ENCODE measurements at regions not wholly inside any gene's neighbourhood (a gene's known extent, or its start where the extent isn't known, plus 50 kb on each side); places are given as distances from the start of the nearest gene placed in this dataset.

DNA sequence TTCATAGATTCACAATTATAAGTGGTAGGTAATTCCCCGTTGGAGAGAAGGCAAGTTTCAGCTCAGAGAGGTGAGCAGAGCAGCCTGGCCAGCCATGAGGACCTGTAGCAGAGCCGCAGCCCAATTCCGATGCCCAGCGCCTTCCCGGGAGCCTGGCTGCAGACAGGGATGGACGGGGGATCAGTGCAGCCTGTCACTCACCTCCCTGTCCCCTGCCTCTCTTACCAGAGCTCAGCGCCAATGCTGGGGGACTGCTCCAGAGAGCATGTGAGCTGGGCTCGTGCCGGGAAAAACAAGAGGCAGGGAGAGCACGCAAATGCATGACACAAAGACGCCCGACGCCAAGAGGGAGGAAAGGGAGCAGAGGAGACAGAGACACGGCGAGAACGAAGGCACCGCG lies 231.9 kb downstream of the BCL11B start:
- no peak for DNase-seq

- DNase-seq = no peak
These were observed 231.3 kb downstream of the BCL11B start for GRCh38 chr14:99040711-99041110.

- DNase-seq = no peak
These were observed 230.7 kb downstream of the BCL11B start for GRCh38 chr14:99041141-99041819.

DNA sequence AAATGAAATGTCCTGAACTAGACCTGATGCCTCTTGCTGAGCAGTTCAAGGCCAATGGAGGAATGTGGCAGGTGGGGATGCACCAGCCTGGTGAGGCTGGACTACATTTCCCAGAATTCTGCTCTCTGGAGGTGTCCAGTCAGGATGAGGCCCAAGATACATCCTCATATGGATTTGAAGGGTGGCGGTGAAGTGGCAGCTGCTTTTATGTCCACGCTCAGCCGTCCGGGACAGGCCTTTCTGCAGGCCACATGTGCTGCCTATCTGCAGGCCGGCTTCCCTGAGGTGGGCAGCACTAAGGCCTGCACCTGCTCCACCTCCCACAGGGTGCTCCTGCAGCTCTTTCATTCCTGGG lies 230.2 kb downstream of the BCL11B start:
- no peak for DNase-seq

DNA sequence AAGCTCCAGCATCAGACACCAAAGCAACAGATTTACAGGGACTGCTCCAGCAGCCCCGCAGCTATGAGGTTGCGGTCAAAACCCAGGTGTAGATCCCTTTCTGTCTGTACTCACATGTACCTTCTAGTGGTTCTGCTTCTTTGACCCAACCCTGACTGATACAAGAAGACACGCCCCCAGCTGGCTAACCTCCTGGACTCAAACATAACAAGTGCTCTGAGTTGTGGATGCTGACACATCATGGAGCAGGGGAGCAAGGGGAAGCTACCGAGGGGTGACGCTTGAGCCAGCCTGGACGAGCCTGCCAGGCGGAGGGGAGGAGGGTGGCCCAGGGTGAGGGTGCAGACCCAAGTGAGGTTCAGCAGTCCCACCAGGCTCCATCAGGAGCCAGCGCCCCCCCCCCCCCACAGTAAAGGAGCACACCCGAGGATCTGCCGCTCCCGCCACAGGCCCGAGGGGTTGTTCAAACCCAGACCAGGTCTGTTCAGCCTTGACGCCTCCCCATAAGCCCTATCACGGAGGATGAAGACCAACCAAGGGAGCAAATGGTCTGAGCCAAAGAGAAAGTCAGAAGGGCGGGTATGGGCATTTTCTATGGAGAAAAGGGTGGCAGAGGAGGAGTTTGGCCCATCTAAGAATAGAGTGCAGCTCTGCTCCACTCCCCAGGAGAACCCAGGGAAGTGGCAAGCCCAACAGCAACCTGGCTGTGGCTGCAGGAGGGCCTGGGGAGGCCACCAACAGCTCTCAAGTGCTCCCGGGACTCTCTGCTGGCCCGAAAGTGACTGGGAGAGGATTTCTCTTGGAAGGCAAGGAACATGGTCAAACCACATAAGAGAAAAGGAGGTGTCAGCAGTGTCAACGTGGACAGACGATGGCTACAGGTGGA lies 229.4 kb downstream of the BCL11B start:
- no peak for DNase-seq

- no peak for DNase-seq
These were observed 228.8 kb downstream of the BCL11B start for GRCh38 chr14:99043267-99043615.

- DNase-seq = no peak
These were observed 228.2 kb downstream of the BCL11B start for GRCh38 chr14:99043756-99044155.

- DNase-seq = no peak
These were observed 224.5 kb downstream of the BCL11B start for GRCh38 chr14:99047441-99048031.

DNA sequence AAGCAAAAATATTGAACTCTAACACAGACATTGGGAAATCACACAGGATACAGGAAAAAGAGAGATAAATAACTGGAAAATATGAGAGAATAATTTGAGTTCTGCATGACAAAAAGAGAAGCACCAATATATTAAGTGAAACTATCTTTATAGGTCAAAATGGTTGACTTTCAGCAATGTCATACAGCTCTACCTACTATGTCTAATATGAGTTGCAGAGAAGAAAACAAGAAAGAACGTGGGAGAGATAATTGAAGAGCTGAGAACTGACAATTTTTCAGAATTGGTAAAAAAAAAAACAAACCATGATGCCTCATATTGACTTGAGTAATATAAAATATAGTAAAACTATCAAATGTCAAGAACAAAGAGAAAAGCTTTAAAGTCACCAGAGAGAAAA lies 221.7 kb downstream of the BCL11B start:
- no peak for DNase-seq

GRCh38 chr14:99052467-99052866 lies 219.5 kb downstream of the BCL11B start:
- DNase-seq = no peak

GRCh38 chr14:99055019-99055418 lies 217.0 kb downstream of the BCL11B start:
- no peak for DNase-seq

- no peak for DNase-seq
These were observed 216.2 kb downstream of the BCL11B start for GRCh38 chr14:99055816-99056215.

- DNase-seq = no peak
These were observed 214.4 kb downstream of the BCL11B start for GRCh38 chr14:99057576-99058083.

DNA sequence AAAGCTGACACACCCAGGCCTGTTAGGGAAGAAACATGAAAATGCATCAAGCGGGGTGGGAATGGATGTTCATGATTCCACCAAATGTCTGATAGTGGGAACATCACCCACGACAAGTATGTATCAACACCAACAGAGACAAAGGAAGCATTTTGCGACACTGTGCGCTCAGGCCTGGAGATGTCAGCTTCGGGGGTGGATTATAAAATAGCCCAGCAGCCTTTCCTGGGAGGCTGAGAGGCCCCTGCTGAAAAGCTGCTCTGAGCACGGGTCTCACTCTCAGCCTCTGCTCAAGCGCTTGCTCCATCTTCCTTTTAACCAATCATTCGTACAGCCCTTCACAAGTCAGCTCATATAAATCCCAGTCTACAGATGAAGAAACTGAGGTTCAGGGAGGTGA lies 213.5 kb downstream of the BCL11B start:
- DNase-seq = no peak

- no peak for DNase-seq
These were observed 209.8 kb downstream of the BCL11B start for GRCh38 chr14:99062216-99062615.

DNA sequence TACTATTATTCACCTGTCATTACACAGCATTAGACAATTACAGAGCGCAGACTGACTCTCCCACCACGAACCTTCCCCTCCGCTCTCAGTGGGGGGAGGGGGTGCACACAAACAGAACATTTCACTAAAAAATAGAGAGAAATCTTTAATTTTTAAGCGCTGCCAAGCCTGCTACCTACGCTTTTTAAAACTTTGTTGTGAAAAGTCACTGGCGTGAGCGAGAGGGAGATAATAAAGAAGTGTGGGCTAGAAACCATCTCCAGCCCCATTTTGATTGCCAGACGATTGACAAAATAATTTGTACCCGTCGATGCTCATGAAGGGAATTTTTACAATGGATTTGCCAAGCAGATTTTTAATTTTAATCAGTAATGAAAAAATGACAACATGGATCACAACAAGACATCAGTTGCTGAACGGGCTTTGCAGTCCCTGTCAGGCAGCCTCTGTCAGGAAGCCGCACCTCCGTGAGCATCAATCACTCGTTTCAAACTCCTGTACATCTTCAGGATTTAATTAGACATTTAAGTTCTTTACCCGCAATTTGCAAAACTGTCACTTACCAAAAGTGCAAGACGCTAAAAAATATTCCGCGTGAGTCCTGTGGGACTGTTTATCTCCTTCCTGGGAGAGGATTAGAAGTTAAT lies 209.1 kb downstream of the BCL11B start:
- no peak for DNase-seq

DNA sequence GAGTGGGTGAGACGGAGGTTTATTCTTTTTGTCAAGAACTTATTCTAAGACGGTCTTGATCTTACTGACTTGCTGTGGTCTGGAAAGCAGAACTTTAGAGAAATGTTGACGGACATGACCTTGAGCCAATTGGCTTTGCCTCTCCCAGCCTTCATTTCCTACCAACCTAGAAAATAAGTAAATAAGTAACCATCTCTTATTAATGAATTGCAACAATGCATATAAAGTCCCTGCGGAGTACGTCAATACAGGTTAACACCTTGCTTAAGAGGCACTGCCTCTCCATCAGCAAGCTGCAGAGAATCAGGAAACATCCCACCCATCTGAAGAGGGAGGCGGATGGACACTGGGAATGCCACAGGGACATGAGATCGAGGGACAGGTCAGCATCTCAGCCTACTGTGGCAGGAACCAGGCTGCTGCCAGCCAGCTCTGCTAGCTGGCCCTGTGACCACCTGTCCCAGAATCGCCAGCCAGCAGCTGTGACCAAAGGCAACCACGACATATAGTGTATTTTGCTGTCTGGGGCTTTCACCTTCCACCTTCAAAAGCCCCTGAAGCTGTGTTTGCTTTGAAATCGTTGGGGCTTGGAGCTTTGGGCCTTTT lies 208.3 kb downstream of the BCL11B start:
- no peak for DNase-seq

DNA sequence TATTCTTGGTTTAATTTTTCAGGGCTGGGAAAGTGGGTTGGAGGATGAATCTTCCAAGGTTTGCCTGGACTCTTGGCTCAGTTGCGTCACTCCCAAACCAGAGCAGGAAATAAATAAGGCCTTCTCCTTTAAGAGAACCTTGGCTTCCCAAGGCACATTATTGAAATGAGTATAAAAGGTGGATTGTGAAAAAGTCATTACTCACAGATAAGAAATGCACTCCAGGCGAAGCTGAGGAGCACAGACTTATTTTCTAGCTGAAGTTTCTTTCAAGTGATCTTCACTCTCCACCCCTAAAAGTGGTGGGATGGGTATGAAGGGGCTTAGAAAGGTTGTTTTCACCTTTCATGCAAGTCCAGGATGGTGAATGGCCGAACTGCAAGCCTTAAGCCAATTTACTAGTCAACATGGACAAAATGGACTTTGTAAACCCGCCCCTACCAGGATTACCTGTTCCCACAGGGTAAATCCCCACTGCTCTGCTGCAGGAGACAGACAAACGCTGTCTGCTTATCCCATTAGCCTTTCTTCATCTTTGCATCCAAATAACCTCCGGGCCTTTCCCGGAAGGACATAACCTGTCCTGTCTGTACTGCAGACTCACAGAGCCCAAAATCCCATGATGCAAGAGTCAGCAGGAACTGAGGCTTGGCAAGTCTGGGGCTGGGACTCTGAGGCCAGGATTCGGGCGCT lies 207.6 kb downstream of the BCL11B start:
- no peak for DNase-seq

- no peak for DNase-seq
These were observed 206.4 kb downstream of the BCL11B start for GRCh38 chr14:99065551-99065950.

DNA sequence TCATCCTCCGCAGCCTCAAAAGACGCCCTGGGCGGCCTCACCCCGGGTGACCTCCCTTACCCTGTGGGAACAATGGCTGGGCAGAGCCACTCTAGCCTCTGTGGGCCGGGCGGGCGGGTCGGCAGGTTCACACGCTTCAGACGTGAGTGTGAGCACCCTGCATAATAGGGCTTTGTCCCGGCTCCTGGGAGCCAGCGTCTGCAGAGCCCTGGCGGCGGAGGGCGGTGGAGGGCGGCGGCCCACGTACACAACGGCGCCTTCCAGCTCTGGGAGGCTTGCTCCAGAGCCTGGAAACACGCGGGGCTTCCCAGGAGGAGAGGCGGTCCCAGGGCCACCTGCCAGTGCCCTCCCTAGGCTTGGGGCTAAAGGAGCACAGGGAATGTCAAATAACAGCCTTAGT lies 205.6 kb downstream of the BCL11B start:
- DNase-seq = no peak

GRCh38 chr14:99067141-99067920 lies 204.7 kb downstream of the BCL11B start:
- DNase-seq = no peak

GRCh38 chr14:99067927-99068326 lies 204.1 kb downstream of the BCL11B start:
- no peak for DNase-seq

Measured in COR-L47 (cell line).